ENCODE measurements at regions not wholly inside any gene's neighbourhood (a gene's known extent, or its start where the extent isn't known, plus 50 kb on each side); places are given as distances from the start of the nearest gene placed in this dataset.
A peak's percentile ranks its signal among the peaks of the same experiment; 100 is the strongest.
"Not testable (repeated sequence)": the region's sequence is repeated elsewhere in the genome, so short reads cannot be mapped to it uniquely, and the experiment has no call there.

DNA sequence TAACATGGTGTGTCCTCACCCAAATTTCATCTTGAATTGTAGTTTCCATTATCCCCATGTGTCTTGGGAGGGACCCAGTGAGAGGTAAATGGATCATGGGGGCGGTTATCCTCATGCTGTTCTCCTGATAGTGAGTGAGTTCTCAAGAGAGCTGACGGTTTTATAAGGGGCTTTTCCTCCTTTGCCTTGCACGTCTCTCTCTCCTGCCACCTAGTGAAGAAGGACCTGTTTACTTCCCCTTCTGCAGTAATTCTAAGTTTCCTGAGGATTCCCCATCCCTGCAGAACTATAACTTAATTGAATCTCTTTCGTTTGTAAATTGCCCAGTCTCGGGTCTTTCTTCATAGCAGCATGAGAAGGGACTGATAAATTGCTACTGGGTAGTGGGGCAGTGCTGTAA is 789.3 kb downstream of the FRK start:
- DNase-seq: no peak
- Histone ChIP-seq H3K27me3 (ENCODE audit: control insufficient read depth, insufficient read depth, low read length) (no peaks in the 10 kb centered on the region), H3K36me3 (replicated peaks; ENCODE audit: control insufficient read depth, insufficient read depth, low read length) (no peaks in the 10 kb centered on the region), H3K4me3 (ENCODE audit: insufficient read depth, low read depth, low read length) (no peak overlapping the region)

DNA sequence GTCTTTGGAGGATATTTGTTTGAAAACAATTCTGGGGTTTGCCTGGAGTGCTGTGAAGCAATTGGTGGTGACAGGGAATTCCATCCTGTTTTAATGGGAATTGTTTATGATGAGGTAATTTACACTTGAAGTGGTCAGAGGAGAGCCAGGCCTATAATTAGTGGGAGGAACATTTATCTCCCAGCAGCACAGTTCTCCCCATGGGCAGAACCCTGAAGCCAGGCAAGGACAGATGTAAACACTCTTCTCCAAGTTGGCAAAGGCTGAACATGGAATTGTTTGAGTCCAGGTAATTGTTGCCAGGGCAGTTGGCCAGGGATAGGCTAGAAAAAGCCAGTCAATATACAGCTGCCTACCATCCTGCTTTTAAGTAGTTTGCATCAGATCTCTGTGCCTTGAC is 789.7 kb downstream of the FRK start:
- H3K36me3 ChIP-seq (replicated peaks; ENCODE audit: control insufficient read depth, insufficient read depth, low read length): no peaks in the 10 kb centered on the region
- DNase-seq: no peak
- H3K4me3 ChIP-seq (ENCODE audit: insufficient read depth, low read depth, low read length): no peak overlapping the region
- no peaks in the 10 kb centered on the region for H3K27me3 ChIP-seq (ENCODE audit: control insufficient read depth, insufficient read depth, low read length)

DNA sequence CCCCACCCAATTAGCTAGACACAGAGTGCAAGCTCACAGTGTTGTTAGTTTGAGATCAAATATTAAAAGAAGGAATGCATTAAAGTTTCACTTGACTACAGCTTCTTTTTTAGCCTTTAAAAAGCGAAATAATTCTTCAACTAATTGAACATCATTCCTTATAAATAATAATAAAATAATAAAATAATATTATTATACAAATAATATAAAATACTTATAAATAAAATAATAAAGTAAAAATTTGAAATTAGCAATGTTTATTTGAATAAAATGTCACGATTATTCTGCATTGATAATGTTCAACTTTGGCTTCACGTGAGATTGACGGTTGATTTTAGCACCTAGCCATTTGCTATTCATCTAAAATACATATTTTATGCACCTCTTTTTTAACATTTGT is 819.3 kb downstream of the FRK start:
- H3K27me3 ChIP-seq (ENCODE audit: control insufficient read depth, insufficient read depth, low read length): no peaks in the 10 kb centered on the region
- H3K36me3 ChIP-seq (replicated peaks; ENCODE audit: control insufficient read depth, insufficient read depth, low read length): no peaks in the 10 kb centered on the region
- DNase-seq: no peak
- no peak overlapping the region for H3K4me3 ChIP-seq (ENCODE audit: insufficient read depth, low read depth, low read length)

DNA sequence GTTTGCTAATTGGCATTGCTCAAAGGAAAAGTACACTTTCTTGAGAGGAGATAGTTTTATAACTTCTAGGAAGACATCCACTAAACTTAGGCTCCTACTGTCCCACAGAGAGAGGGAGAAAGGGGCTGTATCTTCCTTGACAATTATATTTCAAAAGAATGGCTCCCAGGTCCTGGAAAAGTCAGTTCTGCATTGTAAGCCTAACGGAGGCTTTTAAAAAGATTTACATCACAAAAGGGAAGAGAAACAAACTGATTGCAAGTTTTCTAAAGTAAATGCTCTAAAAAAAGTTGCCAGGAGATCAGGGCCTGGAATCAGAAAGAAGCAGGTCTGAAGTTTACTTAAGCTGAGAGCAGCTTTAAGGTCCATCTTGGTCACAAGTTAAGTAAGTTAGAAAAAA is 839.5 kb downstream of the FRK start:
- peak; percentile 3 for DNase-seq
- Histone ChIP-seq H3K4me3 (ENCODE audit: insufficient read depth, low read depth, low read length) (no peak overlapping the region), H3K27me3 (ENCODE audit: control insufficient read depth, insufficient read depth, low read length) (peaks cover 59% of the 10 kb centered on the region), H3K36me3 (replicated peaks; ENCODE audit: control insufficient read depth, insufficient read depth, low read length) (no peaks in the 10 kb centered on the region)

DNA sequence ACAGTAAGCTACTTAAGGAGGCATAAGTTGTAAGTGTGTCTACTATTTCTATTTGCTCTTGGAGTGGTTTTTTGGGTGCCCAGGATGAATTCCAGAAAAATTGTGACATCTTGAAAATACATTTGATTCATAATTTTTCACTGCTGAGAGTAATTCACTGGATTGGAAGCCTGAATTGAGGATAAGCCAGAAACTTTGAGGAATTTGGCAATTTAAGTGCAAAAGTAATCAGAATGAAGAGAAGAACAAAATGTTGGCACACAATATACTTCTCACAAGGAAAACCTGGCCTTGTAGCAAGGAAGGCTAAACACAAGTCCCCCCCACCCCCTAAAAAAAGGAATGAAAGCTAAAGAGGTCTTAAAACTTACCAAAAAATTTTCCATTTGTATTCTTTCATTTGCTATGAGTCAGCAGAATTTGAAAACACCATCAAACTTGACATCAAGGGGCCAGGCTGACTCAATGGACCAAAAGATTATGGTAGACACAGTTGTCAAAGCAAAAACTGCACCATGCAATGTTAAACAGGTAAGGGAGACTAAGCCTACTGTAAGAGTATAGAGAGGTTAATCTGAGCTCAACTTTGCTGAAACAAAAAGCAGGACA is 840.0 kb downstream of the FRK start:
- Histone ChIP-seq H3K4me3 (ENCODE audit: insufficient read depth, low read depth, low read length) (no peak overlapping the region), H3K36me3 (replicated peaks; ENCODE audit: control insufficient read depth, insufficient read depth, low read length) (no peaks in the 10 kb centered on the region), H3K27me3 (ENCODE audit: control insufficient read depth, insufficient read depth, low read length) (peaks cover 61% of the 10 kb centered on the region)
- DNase-seq: no peak

DNA sequence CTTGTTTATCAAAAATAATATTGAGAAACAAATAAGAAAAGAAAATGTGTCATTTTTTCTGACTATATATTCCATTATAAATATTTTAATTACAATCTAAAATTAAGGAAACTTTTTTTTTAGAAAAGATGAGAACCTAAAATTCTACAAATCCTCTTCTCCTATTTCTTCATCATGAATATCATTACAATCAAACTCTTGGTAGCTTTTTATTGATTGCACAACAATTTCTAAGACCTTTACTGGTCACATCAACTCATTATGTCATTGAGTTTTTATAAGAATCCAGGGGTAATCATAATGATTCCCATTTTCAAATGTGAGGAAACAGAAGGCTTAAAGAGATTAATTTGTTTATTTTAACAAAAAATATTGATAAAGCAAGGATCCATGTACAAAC is 841.0 kb downstream of the FRK start:
- H3K4me3 ChIP-seq (ENCODE audit: insufficient read depth, low read depth, low read length): no peak overlapping the region
- H3K36me3 ChIP-seq (replicated peaks; ENCODE audit: control insufficient read depth, insufficient read depth, low read length): no peaks in the 10 kb centered on the region
- peaks cover 65% of the 10 kb centered on the region for H3K27me3 ChIP-seq (ENCODE audit: control insufficient read depth, insufficient read depth, low read length)
- DNase-seq: no peak

DNA sequence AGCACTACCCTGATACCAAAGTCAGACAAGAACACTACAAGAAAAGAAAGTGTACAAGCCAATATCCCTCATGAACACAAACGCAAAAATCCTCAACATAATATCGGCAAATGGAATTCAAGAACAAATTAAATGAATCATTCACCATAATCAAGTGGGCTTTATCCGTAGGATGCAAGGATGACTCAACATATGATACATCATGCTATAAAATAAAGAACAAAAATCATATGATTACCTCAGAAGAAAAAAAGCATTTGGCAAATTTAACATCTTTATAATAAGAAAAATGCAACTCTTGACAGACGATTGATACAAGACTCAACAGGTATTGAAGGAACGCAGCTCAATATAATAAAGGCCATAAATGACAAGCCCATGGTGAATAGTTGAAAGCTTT is 843.9 kb downstream of the FRK start:
- peaks cover 46% of the 10 kb centered on the region for H3K27me3 ChIP-seq (ENCODE audit: control insufficient read depth, insufficient read depth, low read length)
- DNase-seq: no peak
- H3K4me3 ChIP-seq (ENCODE audit: insufficient read depth, low read depth, low read length): no peak overlapping the region
- H3K36me3 ChIP-seq (replicated peaks; ENCODE audit: control insufficient read depth, insufficient read depth, low read length): no peaks in the 10 kb centered on the region

DNA sequence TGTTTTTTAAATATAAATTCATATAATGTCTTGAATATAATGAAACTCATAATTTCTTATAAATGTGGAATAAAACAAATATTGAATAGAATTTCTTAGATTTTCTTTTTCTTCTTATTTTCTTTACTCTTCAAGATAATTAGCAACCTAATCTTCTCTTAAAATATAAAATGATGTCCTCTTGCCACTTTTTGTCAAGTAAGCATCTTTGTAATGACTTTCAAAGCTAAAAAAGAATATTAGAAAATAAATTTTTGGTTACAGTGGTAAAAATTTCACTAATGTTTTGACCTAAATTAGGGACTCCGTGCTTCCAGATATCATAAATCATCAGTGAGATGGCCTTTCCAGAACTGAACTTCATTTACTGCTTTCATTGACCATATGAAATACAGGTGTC is 846.4 kb downstream of the FRK start:
- Histone ChIP-seq H3K36me3 (replicated peaks; ENCODE audit: control insufficient read depth, insufficient read depth, low read length) (no peaks in the 10 kb centered on the region), H3K27me3 (ENCODE audit: control insufficient read depth, insufficient read depth, low read length) (peaks cover 24% of the 10 kb centered on the region), H3K4me3 (ENCODE audit: insufficient read depth, low read depth, low read length) (no peak overlapping the region)
- no peak for DNase-seq

DNA sequence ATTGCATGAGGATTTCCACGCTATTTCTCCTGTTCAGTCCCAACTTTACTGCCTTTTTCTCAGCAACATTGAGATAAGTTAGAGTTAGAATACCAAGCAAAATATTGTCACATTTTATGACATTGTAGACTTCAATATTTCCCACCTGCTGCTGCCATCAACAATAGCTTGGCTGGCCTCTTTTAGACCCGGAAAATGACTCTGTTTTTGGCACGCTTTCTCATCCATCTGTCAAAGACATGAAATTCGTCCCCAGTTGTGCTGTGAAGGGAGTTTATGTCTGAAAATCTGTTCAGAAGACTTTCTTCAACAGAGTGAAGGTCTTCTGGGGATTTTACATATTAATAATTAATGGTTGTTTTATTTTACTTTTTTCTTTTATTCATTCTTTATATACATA is 857.3 kb downstream of the FRK start:
- no peak for DNase-seq
- Histone ChIP-seq H3K27me3 (ENCODE audit: control insufficient read depth, insufficient read depth, low read length) (no peaks in the 10 kb centered on the region), H3K36me3 (replicated peaks; ENCODE audit: control insufficient read depth, insufficient read depth, low read length) (no peaks in the 10 kb centered on the region), H3K4me3 (ENCODE audit: insufficient read depth, low read depth, low read length) (no peak overlapping the region)

DNA sequence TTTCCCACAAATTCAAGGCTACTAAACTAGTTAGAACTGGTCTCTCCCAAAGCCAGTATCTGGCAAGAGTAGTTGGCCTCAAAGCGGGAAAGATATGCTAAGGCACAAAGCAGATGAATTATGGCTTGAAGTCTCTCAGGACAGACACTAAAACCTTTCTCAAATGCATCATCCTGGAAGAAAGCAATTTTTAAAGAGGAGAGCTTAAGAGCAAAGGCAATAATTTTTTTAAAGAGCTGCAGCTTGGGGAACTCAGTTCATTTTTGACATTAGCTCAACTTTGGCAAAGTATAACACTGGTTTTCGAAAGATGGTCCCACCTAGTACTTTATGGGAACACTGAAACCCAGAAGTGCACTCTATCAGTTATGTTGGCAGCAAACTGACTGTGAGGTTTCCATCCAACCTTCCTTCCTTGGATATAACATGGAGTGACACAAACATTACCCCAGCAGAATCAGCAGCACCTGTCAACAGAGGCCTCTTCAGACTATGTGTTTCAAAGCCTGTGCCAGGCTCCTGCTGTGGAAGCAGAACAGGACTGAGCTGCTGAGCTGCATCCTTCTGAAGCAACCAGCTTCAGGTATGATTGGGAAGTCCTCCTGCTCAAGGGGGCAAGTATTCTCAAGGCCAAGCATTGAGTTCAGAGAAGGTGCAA is 852.3 kb upstream of the HS3ST5 start:
- no peaks in the 10 kb centered on the region for H3K36me3 ChIP-seq (replicated peaks; ENCODE audit: control insufficient read depth, insufficient read depth, low read length)
- no peaks in the 10 kb centered on the region for H3K27me3 ChIP-seq (ENCODE audit: control insufficient read depth, insufficient read depth, low read length)
- H3K4me3 ChIP-seq (ENCODE audit: insufficient read depth, low read depth, low read length): no peak overlapping the region
- DNase-seq: no peak

DNA sequence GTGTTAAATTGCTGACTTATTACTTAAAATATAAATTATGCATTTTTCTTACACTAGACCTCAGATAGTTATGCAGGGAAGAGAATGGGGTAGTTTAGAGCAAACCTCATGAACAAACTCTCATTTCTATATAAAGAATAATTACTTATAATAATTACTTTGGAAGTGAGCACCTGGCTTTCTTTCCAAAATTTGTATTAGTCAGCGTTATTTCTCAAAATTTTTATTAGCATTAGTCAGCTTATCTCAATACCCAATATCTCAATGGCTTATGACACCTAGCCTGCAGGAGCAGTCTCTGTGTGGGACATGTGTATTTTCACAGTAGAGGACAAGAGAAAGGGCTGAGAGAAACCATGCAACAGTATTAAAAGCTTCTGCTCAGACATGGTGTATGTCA is 849.2 kb upstream of the HS3ST5 start:
- no peaks in the 10 kb centered on the region for H3K27me3 ChIP-seq (ENCODE audit: control insufficient read depth, insufficient read depth, low read length)
- H3K4me3 ChIP-seq (ENCODE audit: insufficient read depth, low read depth, low read length): no peak overlapping the region
- no peak for DNase-seq
- no peaks in the 10 kb centered on the region for H3K36me3 ChIP-seq (replicated peaks; ENCODE audit: control insufficient read depth, insufficient read depth, low read length)

DNA sequence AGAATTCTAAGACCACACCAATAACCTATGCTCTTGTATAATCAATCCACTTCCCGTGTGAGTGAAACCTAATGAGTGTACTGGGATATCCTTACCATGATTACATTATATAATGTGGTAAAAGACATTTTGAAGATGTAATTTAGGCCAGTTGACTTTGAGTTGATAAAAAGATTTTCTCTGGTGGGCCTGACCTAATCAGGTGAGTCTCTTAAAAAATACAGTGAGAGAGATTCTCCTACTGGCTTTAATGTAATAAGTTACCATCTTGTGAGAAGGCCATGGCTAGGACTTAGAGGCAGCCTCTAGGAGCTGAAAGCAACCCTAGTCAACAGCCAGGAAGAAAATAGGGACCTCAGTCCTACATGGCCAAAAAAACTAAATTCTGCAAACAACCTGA is 847.7 kb upstream of the HS3ST5 start:
- H3K36me3 ChIP-seq (replicated peaks; ENCODE audit: control insufficient read depth, insufficient read depth, low read length): no peaks in the 10 kb centered on the region
- no peak overlapping the region for H3K4me3 ChIP-seq (ENCODE audit: insufficient read depth, low read depth, low read length)
- no peak for DNase-seq
- H3K27me3 ChIP-seq (ENCODE audit: control insufficient read depth, insufficient read depth, low read length): no peaks in the 10 kb centered on the region

DNA sequence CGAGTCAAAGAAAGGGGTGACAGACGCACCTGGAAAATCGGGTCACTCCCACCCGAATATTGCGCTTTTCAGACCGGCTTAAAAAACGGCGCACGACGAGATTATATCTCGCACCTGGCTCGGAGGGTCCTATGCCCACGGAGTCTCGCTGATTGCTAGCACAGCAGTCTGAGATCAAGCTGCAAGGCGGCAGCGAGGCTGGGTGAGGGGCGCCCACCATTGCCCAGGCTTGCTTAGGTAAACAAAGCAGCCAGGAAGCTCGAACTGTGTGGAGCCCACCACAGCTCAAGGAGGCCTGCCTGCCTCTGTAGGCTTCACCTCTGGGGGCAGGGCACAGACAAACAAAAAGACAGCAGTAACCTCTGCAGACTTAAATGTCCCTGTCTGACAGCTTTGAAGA is 832.6 kb upstream of the HS3ST5 start:
- H3K36me3 ChIP-seq (replicated peaks; ENCODE audit: control insufficient read depth, insufficient read depth, low read length); DNase-seq; H3K27me3 ChIP-seq (ENCODE audit: control insufficient read depth, insufficient read depth, low read length); H3K4me3 ChIP-seq (ENCODE audit: insufficient read depth, low read depth, low read length): not testable (repeated sequence)

DNA sequence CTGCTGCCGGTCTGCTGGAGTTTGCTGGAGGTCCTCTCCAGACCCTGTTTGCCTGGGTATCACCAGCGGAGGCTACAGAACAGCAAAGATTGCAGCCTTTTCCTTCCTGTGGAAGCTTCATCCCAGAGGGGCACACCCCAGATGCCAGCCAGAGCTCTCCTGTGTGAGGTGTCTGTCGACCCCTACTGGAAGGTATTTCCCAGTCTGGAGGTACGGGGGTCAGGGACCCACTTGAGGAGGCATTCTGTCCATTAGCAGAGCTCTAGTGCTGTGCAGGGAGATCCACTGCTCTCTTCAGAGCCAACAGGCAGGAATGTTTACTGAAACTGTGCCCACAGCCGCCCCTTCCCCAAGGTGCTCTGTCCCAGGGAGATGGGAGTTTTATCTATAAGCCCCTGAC is 823.1 kb upstream of the HS3ST5 start:
- DNase-seq: peak; percentile 5
- not testable (repeated sequence) for H3K4me3 ChIP-seq (ENCODE audit: insufficient read depth, low read depth, low read length)

DNA sequence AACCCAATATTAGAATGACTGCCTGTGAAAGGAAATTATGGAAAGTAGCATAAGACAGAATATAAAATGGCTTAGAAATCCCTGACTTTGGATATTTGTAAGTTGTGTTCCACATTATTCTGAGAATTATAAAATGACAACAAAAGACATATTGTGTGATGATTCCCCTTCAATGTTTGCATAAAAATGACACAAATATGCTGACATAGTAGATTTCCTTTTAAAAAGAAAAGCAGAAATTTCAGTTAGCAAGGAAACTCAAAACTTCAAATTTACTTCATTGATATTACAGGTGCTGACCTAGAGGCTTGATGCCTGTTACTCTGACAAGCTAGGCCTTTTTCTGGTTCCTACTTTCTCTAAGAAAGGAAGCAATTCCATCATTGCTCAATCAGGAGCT is 816.9 kb upstream of the HS3ST5 start:
- Histone ChIP-seq H3K36me3 (replicated peaks; ENCODE audit: control insufficient read depth, insufficient read depth, low read length) (no peaks in the 10 kb centered on the region), H3K4me3 (ENCODE audit: insufficient read depth, low read depth, low read length) (no peak overlapping the region), H3K27me3 (ENCODE audit: control insufficient read depth, insufficient read depth, low read length) (no peaks in the 10 kb centered on the region)
- no peak for DNase-seq

More for the DNA sequence above, 823.1 kb upstream of the HS3ST5 start:
- H3K27me3 ChIP-seq (ENCODE audit: control insufficient read depth, insufficient read depth, low read length); H3K36me3 ChIP-seq (replicated peaks; ENCODE audit: control insufficient read depth, insufficient read depth, low read length): not testable (repeated sequence)

DNA sequence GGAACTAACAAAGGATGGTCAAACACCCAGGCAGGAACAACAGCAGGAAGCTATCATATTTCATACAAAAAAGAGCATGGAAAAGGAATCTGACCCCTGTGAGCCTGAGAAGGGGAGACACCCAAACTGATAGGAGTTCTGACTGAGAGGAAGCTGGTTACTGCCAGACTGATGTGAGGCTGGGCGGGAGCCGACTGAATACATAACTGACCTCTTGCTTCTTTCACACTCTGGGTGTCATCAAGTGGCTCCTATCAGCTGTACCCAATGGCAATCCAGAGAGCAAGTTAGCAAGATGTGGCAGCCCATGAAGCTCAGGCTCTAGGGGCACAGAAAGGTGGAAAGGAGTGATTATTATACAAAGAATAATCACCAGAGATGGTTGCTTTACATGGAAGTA is 795.1 kb upstream of the HS3ST5 start:
- Histone ChIP-seq H3K36me3 (replicated peaks; ENCODE audit: control insufficient read depth, insufficient read depth, low read length) (no peaks in the 10 kb centered on the region), H3K27me3 (ENCODE audit: control insufficient read depth, insufficient read depth, low read length) (no peaks in the 10 kb centered on the region), H3K4me3 (ENCODE audit: insufficient read depth, low read depth, low read length) (no peak overlapping the region)
- DNase-seq: no peak
